HG02759 (cell line): ENCODE measurements at regions not wholly inside any gene's neighbourhood (a gene's known extent, or its start where the extent isn't known, plus 50 kb on each side); places are given as distances from the start of the nearest gene placed in this dataset.

Experiments used
- ATAC-seq: cut with Tn5 transposase; IDR thresholded peaks from one replicate; pipeline ENCODE4 v1.9.1; 2021; ENCODE audit warnings: mild to moderate bottlenecking, moderate library complexity; ENCODE audit not compliant: unreplicated experiment

DNA sequence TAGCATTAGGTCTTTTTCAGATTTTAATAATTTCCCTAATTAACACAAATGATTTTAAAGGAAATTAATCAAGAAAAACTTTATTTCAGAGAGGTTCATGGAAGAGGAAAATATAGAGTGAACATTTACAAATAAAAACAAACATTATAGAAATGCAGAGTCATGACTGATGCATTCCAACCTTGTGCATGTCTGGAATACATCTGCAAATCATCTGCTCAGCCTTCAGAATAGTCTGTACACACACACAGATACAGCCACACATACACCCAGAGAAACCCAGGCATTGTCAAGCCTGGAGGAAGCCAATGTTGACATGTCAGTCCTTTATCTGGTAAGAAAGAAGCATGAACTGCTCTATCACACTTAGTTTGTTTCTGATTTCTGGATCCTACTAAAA lies 61.3 kb upstream of the NFKB1 start:
- ATAC-seq: no peak

DNA sequence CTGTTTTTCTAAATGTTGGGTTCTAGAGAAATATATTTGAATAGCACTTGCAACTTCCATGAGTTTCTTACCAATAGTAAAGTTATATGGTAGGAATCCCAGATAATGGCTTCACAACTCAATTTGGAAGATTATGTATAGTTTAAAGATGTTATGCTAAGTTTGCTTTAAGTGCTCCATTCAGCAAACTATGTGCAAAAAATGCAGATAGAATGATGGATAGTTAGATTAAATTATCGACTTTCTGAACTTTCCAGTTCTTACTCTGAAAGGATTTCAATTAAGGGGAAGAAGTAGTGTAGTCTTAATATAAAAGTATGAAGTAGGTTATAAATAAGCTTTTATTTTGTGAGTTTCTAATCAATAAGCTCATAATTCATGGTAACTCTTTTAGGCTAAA lies 60.7 kb upstream of the NFKB1 start:
- no peak for ATAC-seq

DNA sequence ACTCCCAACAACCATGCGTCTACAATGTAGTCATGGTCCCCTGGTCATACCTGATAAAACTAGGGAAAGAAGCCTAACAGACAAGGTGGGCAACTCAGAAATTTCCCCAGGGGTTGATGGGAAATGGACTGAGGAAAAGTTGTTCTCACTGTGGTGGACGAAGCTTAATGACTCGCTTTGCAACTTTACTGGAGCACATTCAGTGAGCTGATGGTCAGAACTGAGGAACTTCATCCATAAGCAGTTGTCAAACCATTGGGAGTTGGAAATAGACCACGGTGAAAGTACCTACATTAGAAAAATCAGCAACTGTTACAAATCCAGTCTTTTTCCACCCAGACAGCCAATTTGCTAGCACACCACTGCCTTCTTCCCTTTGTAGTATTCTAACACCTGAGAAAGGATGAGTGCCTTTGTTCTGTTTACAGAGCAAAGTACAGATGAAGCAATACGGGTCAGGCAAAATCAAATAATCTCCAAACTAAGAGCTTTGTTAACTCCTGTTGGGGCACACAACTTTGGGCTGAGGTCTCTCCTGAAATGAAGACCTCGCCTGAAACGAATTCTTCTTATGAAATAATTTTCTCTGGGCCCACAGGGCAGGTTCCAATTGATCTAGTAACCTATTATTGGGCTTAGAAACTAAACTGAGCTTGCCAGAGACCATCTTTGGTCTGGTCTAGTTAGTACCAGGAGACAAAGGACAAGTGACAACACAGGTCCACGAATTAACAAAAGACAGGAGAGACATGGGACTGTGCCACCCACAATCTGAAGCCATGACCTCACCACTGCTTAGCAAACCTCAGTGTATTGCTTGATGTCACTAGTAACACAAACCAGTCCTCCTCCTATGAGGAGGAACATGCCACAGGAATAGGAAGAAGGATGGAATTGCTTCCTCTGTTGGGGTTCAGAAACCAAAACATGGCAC lies 58.9 kb upstream of the NFKB1 start:
- no peak for ATAC-seq

DNA sequence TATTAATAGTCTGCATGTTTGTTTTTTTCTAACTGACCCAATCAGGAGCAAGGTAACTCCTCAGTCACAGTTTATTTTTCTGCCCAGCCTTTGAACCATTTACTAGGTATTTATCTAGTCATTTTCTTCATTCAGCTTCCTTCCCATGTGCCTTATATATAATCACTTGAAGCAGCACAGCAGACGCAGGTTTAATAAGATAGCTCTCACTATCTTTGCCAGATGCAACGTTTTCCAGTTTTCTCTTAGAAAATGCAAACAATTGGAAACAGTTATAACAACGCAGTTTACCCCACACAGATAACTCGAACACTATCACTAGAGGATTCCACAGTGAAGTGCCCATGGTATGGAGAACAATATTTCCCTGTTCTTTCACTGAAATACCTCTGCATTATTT lies 56.4 kb upstream of the NFKB1 start:
- ATAC-seq: no peak

DNA sequence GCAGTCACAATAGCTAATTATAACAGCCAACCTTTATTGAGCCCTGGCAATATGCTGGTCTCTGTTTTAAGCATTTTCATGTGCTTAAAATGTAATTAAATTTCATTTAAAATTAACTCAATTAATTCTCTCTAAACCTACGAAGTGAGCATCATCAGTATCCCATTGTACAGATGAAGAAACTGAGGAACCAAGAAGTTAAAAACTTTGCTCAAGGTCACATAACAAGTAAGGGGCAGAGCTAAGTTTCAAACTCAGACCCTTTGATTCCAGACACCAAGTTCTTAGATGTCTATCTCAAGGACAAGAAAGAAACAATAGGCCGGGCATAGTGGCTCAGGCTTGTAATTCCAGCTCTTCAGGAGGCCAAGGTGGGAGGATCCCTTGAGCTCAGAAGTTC lies 55.9 kb upstream of the NFKB1 start:
- no peak for ATAC-seq

DNA sequence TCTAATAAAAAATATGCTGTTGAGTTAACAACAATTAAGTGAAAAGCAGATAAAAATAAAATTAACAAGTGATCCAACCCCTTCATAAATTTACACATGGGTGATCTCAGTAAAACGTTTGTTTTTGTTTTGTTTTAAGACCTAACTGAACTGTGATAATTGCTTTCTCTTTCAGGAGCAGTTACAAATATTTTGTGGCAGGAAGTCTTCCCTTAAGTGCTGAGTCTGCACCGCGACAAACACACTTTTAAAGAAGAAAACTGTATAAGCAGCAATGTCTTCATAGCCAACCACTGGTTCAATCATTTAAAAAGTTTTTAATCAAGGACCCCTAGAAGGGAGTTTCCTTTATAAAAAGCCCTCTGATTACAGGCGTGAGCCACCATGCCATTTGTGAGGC lies 53.7 kb upstream of the NFKB1 start:
- no peak for ATAC-seq

DNA sequence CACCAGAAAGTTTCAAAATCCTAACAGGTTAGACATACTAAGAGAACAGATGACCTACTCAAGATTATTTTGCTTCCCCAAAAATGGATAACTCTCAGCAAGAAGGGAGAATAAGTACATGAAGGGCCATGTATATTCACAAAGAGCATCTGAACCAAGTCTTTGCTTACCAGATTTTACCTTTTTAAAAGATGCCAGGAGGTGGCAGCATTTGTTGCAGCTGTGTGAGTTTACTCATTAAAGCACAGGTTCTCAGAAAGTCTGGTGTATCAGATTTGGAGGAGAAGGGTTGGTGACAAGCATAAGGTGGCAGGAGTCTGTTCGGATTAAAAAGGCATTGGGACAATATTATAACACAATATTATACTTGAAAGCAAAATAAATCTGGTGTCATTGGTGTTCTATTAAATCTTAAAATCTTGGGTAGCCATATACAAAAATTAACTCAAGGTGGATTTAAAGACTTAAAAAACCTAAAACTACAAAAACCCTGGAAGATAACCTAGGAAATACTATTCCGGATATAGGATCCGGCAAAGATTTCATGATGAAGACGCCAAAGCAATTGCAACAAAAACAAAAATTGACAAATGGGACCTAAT lies 51.3 kb upstream of the NFKB1 start:
- ATAC-seq: peak; percentile 75

DNA sequence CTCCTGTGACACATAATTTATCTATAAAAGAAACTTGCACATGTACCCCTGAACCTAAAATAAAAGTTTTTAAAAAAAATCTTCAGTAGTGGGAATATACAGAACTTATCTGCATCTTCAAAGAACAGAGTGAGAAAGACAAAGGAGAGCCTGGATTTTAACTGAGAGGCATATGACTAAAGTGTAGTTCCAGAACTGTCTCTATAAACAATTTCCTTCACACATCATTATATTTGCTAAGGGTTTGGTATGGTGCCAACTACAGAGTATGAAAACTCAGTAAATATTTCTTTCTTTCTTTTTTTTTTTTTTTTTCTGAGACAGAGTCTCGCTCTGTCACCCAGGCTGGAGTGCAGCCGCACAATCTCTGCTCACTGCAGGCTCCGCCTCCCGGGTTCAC lies 49.9 kb upstream of the NFKB1 start:
- no peak for ATAC-seq
